Activated naive CD4-positive, alpha-beta T cell treated with anti-CD3 and anti-CD28 coated beads, Interleukin-2, amount 50 U/mL, for 16 hours (primary cell): ENCODE measurements at regions not wholly inside any gene's neighbourhood (a gene's known extent, or its start where the extent isn't known, plus 50 kb on each side); places are given as distances from the start of the nearest gene placed in this dataset.
"Not testable (repeated sequence)": the region's sequence is repeated elsewhere in the genome, so short reads cannot be mapped to it uniquely, and the experiment has no call there.

Source experiments
- DNase-seq: peaks from one replicate; pipeline ENCODE4 v3.0.0-alpha.2; 2020

GRCh38 chr7:113292105-113292504 lies 173.8 kb upstream of the SMIM30 start:
- no peak for DNase-seq

- no peak for DNase-seq
Measured at GRCh38 chr7:113291058-113291457, 172.7 kb upstream of the SMIM30 start.

DNA sequence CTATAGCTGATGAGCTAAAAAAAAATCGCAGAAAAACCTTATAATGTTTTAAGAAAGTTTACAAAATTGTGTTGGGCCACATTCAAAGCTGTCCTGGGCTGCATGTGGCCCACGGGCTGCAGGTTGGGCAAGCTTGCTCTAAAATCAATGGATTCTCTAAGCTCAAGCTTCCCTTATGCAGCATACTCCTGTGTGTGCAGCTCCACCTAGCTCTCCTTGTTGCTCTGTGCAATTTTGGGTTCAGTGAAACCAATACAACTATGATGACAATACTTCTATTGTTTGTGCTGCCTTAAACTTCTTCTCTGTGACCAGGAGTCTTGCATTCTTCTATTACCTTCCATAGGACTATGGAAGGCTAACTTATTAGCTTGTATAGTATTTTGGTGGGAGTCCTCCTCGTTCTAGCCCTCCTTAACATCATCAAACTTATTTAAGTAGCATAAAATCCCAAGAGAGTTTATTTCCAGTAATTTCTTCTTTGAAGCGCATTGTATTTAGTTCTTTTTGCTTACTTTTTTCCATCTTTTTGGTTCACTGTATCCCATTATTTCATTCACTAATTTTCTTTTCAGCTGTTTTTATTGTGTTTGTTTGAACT lies 170.9 kb upstream of the SMIM30 start:
- DNase-seq: no peak

DNA sequence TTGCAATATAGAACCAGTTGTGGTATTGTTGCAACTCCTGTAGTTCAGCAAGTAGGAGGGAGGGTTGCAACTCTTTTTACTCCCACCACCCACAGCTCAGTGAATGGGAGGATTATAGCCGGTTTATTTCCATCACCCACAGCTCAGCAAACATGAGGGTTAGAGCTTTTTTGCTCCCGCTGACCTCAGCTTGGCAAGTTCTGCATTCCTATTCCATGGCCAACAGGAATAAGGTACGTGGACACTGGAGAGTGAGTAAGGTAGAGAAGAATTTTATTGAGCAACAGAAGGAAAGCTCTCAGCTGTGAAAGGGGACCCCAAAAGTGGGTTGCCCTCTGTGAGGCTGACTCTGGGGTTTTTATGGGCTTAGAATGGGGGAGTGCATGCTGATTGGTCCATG lies 167.1 kb upstream of the SMIM30 start:
- no peak for DNase-seq

DNA sequence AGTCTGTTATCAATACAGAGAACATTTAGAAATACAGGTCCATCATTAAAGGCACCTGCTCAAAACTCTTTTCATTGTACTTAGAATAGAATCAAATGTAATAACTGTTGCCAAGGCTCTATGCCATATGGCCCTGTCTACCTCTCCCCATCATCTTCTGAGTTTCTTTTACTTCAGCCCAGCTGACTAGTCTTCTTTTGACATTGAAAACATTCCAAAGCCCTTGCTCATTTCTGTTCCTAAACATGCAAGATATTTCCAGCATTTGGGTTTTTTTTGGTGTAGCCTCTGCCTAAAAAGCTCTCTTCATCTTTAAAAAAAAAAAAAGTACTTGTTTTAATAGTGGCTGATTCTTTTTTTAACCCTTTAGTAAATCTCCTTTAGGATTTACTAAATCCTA lies 165.5 kb upstream of the SMIM30 start:
- DNase-seq: no peak

DNA sequence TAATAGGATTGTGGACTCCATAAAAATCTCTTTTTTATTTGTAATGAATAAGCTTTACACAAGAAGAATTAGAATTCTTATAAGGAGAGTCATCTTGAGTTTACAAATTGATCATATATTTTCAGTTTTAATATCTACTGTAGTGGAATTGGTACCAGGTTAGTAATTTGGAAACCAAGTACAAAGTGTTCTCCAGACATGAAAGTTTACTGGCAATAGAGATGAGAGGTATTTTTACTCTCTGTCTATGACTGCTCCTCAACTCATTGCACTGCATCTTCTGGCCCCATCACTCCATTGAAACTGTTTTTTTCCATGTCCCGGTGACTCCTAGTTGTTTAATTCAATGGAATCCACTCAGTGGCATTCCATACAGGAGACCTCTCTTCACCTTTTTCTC lies 164.5 kb upstream of the SMIM30 start:
- DNase-seq: no peak

GRCh38 chr7:113281223-113281622 lies 162.9 kb upstream of the SMIM30 start:
- DNase-seq: no peak

DNA sequence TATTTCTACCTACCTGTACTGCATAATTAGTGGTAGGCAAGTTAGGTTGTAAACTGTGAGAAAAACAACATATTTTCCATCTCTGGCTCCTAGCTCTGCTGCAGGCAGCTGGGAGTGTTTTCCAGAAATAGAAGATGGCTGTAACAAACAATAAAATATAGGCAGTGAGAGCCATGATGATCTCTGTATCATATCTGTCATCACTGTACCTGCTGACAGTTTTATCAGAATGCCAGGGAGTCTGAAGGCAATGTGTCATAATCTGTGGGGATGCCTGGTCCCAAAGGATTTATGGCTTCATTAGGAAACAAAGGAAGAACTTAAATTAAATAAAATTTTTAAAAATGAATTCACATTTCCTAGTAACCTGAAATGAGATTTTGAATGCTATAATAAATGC lies 160.9 kb upstream of the SMIM30 start:
- no peak for DNase-seq

GRCh38 chr7:113270790-113271189 lies 152.4 kb upstream of the SMIM30 start:
- no peak for DNase-seq

GRCh38 chr7:113269592-113269991 lies 151.2 kb upstream of the SMIM30 start:
- not testable (repeated sequence) for DNase-seq

- DNase-seq: no peak
Measured at GRCh38 chr7:113268757-113269156, 150.4 kb upstream of the SMIM30 start.

DNA sequence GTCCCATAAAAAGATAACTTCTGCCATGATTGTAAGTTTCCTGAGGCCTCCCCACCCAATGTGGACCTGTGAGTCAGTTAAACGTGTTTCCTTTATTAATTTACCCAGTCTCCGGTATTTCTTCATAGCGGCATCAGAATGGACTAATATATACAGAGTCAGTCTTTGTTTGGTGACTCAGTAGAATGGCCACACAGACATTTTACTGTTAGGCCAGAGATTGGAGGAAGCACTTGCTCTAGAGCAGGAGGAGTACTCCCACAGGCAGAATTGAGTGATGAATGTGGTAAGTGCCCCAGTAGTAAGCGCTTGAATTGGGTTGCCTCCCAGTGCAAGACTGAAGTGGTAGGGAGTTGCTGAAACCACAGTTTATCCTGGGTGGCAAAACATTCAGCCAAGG lies 149.5 kb upstream of the SMIM30 start:
- no peak for DNase-seq

GRCh38 chr7:113267271-113267670 lies 148.9 kb upstream of the SMIM30 start:
- DNase-seq: no peak

GRCh38 chr7:113263749-113264148 lies 145.4 kb upstream of the SMIM30 start:
- no peak for DNase-seq

- DNase-seq: not testable (repeated sequence)
Measured at GRCh38 chr7:113263215-113263742, 144.9 kb upstream of the SMIM30 start.

GRCh38 chr7:113256883-113257531 lies 138.7 kb upstream of the SMIM30 start:
- DNase-seq: no peak

DNA sequence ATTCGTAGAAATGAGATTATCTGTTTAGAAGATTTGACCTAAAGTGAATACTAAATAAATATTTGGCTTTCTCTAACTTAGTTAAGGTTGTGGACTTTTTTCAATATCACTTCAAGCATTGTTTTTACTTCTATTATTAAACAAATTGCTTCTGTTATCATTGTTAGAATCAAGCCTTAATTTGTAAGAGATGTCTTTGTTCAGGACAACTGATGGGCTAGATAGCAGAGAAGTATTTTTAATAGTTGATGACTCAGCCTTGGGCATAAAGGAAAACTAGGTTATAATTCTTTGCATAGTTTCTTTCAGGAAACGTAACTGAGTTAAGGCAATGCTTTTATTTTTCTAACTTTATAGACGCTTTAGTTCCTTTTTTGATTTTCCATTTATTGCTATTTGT lies 128.8 kb upstream of the SMIM30 start:
- no peak for DNase-seq

- DNase-seq: no peak
Measured at GRCh38 chr7:113246738-113247137, 128.4 kb upstream of the SMIM30 start.

DNA sequence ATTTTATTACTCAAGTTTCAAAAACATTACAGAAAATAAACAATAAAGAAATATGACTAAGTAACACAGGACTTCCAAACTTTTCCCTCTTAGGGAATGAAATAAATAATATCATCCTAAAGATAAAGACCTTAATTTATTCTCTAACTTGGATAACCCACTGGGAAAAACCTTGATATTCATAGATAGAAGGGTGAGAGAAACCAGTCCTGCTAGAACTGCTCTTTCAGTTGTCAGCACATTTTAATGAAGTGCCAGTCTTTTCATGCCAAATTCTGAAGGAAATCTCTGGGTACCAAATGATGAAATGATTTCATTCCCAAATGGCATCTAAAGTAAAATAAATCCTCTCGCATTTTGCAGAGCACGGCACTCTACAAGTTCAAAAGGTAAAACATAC lies 114.5 kb upstream of the SMIM30 start:
- no peak for DNase-seq

- DNase-seq: no peak
Measured at GRCh38 chr7:113230691-113231090, 112.3 kb upstream of the SMIM30 start.

GRCh38 chr7:113217314-113217713 lies 99.0 kb upstream of the SMIM30 start:
- DNase-seq: no peak

DNA sequence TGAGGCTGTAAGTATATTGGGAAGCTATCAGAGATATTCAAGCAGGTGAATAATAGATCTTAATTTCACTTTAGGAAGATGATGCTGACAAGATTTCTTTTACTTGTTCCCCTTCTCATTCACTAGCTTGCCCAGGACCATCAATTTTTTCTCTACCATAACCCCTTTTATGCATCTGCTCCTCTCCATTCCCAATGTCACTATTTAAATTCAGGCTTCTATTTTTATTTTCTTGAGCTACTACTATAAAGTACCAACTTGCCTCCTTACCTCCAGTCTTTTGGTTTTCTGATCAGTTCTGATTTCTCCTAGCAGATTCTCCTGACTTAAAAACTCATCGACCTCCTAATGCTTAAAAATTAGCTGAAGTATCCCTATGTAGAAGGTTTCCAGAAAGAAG lies 97.7 kb upstream of the SMIM30 start:
- DNase-seq: no peak

GRCh38 chr7:113209449-113210203 lies 91.3 kb upstream of the SMIM30 start:
- no peak for DNase-seq

GRCh38 chr7:113207931-113208330 lies 89.6 kb upstream of the SMIM30 start:
- no peak for DNase-seq
